Skeletal muscle tissue (tissue), 3 donors: ENCODE measurements at regions not wholly inside any gene's neighbourhood (a gene's known extent, or its start where the extent isn't known, plus 50 kb on each side); places are given as distances from the start of the nearest gene placed in this dataset.

Experiments used
- H3K27ac ChIP-seq: one replicate; pipeline ENCODE4 v1.7.0; 2013; ENCODE audit warnings: mild to moderate bottlenecking, low read depth, low read length, inconsistent platforms
- H3K27me3 ChIP-seq, 3 donors: one replicate each; pipeline ENCODE4 v1.7.0; 2013; ENCODE audit warnings: low read length in 3 of 3; ENCODE audit not compliant: control insufficient read depth in 3 of 3, insufficient read depth in 3 of 3
- H3K36me3 ChIP-seq, 3 donors: one replicate each; pipeline ENCODE4 v1.7.0; 2013; ENCODE audit warnings: low read length in 3 of 3; ENCODE audit not compliant: control insufficient read depth in 3 of 3, insufficient read depth in 3 of 3
- H3K4me1 ChIP-seq, 3 donors: one replicate each; pipeline ENCODE4 v1.7.0; 2013; ENCODE audit warnings: low read length in 3 of 3, mild to moderate bottlenecking in 3 of 3; ENCODE audit not compliant: control insufficient read depth in 3 of 3, insufficient read depth in 3 of 3
- H3K4me3 ChIP-seq, 3 donors: one replicate each; pipeline ENCODE4 v1.7.0; 2013; ENCODE audit warnings: low read length in 3 of 3
- H3K9ac ChIP-seq, 3 donors: one replicate each; pipeline ENCODE4 v1.7.0; 2013; ENCODE audit warnings: low read length in 3 of 3, mild to moderate bottlenecking in 3 of 3, moderate library complexity in 2 of 3, low read depth in 1 of 3
- H3K9me3 ChIP-seq, 3 donors: one replicate each; pipeline ENCODE4 v1.7.0; 2013; ENCODE audit warnings: low read length in 3 of 3; ENCODE audit not compliant: control insufficient read depth in 3 of 3
- donor health status: Osteomylitis.

- Histone ChIP-seq H3K9me3 (no peaks in the 10 kb centered on the region), H3K4me1 (no peaks in the 10 kb centered on the region), H3K27me3 (peaks cover 16 to 28% (median 27%) of the 10 kb centered on the region in 3 donors), H3K9ac (no peak overlapping the region), H3K27ac (no peak overlapping the region), H3K36me3 (no peaks in the 10 kb centered on the region), H3K4me3 (no peak overlapping the region)
These were observed 65.9 kb downstream of the TMEM174 start for GRCh38 chr5:73238873-73239272.

DNA sequence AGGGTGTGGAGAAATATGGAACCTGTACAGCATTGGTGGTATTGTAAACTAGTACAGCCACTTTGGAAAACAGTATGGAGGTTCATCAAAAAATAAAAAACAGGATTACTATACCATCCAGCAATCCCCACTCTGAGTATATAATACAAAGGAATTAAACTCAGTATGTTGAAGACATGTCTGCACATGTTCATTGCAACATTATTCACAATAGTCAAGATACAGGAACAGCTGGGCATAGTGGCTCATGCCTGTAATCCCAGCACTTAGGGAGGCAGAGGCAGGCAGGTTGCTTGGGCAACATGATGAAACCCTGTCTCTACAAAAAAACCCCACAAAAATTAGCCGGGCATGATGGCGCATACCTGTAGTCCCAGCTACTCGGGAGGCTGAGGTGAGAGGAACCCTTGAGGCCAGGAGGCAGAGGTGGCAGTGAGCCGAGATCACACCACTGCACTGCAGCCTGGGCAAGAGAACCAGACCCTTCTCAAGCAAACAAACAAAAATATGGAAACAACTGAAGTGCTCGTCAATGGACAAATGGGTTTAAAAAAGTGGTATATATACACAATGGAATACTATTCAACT lies 63.6 kb downstream of the TMEM174 start:
- Histone ChIP-seq H3K9ac (no peak overlapping the region), H3K27me3 (peaks cover 36 to 45% (median 42%) of the 10 kb centered on the region in 3 donors), H3K27ac (no peak overlapping the region), H3K36me3 (no peaks in the 10 kb centered on the region), H3K4me1 (peaks cover 10 to 13% (median 12%) of the 10 kb centered on the region in 3 donors), H3K9me3 (no peaks in the 10 kb centered on the region), H3K4me3 (no peak overlapping the region)

DNA sequence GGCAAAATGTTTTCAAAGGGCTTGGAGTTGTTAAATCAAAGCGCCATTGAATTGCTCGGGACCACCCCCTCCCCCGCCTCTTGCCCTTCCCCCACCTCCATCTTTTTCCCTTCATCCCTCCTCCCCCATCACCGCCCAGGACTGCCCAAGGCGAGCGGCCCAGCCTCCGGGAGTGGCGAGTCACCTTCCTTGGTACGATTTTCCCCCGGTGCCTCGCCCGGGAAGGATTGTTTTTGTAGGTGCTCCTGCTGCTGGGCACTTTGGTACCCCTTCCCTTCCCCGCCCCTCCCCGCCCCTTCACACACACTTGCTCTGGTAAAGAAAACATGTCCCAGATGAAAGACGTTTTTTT lies 61.2 kb downstream of the TMEM174 start:
- H3K4me3 ChIP-seq = peak overlapping the region in 1 of 3 donors; percentile 70
- H3K9ac ChIP-seq = no peak overlapping the region
- H3K27me3 ChIP-seq = peaks cover 34 to 59% (median 38%) of the 10 kb centered on the region in 3 donors
- H3K4me1 ChIP-seq = peaks cover 10 to 13% (median 12%) of the 10 kb centered on the region in 3 donors
- H3K36me3 ChIP-seq = no peaks in the 10 kb centered on the region
- H3K27ac ChIP-seq = no peak overlapping the region
- H3K9me3 ChIP-seq = no peaks in the 10 kb centered on the region

DNA sequence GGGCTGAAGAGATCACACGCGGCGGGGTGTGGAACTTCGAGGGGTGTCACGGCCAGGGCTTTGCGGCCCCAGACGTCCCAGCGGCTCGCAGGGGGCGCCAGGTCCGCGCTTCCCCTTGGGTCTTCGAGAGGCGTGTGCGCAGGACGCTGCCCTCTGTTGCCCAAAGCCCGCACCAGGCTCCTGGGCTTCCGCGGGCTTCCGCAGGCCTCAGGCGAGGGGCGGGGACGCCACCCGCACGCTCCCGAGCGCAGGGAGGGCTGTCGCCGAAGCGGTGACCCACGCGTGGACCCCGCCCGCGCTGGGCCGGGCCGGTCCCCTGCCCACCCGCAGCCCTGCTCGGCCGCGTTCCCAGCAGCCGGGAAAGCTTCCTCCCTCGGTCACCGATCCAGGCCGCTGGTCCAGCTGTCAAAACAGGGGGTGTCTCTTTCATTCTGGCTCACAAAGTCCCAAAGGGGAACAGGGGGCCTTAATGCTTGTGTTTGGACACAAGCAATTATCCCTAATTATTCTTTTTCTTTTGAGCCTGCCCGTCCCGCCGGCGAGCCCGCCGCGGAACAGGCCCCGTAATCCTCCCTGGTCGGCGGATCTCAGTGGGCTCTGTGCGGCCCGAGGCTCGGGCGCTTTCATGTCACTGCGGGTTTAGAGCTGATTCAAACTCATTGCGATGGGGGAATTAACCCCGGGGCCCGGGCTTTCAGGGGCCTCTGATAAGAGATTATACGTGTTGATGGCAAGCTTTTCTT lies 60.6 kb downstream of the TMEM174 start:
- Histone ChIP-seq H3K36me3 (no peaks in the 10 kb centered on the region), H3K4me3 (peak overlapping the region; percentile 67 to 70 (median 67)), H3K9ac (peak overlapping the region in 2 of 3 donors; percentile 19 to 72), H3K27me3 (peaks cover 34 to 56% (median 38%) of the 10 kb centered on the region in 3 donors), H3K9me3 (no peaks in the 10 kb centered on the region), H3K4me1 (peaks cover 10 to 13% (median 12%) of the 10 kb centered on the region in 3 donors), H3K27ac (no peak overlapping the region)

GRCh38 chr5:73233053-73233460 lies 60.1 kb downstream of the TMEM174 start:
- Histone ChIP-seq H3K4me1 (peaks cover 10 to 13% (median 12%) of the 10 kb centered on the region in 3 donors), H3K4me3 (peak overlapping the region; percentile 67 to 70 (median 67)), H3K27me3 (peaks cover 34 to 53% (median 40%) of the 10 kb centered on the region in 3 donors), H3K36me3 (no peaks in the 10 kb centered on the region), H3K9ac (peak overlapping the region in 1 of 3 donors; percentile 72), H3K27ac (no peak overlapping the region), H3K9me3 (no peaks in the 10 kb centered on the region)

GRCh38 chr5:73232266-73233041 lies 59.5 kb downstream of the TMEM174 start:
- Histone ChIP-seq H3K36me3 (no peaks in the 10 kb centered on the region), H3K9me3 (no peaks in the 10 kb centered on the region), H3K4me1 (peaks cover 10 to 13% (median 12%) of the 10 kb centered on the region in 3 donors), H3K4me3 (peak overlapping the region in 1 of 3 donors; percentile 15), H3K27ac (no peak overlapping the region), H3K27me3 (peaks cover 34 to 55% (median 44%) of the 10 kb centered on the region in 3 donors), H3K9ac (no peak overlapping the region)

- no peaks in the 10 kb centered on the region for H3K9me3 ChIP-seq
- H3K4me3 ChIP-seq = no peak overlapping the region
- H3K9ac ChIP-seq = no peak overlapping the region
- H3K4me1 ChIP-seq = peaks cover 10 to 13% (median 12%) of the 10 kb centered on the region in 3 donors
- H3K27me3 ChIP-seq = peaks cover 34 to 52% (median 46%) of the 10 kb centered on the region in 3 donors
- no peaks in the 10 kb centered on the region for H3K36me3 ChIP-seq
- no peak overlapping the region for H3K27ac ChIP-seq
These were observed 58.3 kb downstream of the TMEM174 start for GRCh38 chr5:73231246-73231778.

- H3K27me3 ChIP-seq = peaks cover 34 to 50% (median 49%) of the 10 kb centered on the region in 3 donors
These were observed 57.6 kb downstream of the TMEM174 start for GRCh38 chr5:73230264-73231245.

DNA sequence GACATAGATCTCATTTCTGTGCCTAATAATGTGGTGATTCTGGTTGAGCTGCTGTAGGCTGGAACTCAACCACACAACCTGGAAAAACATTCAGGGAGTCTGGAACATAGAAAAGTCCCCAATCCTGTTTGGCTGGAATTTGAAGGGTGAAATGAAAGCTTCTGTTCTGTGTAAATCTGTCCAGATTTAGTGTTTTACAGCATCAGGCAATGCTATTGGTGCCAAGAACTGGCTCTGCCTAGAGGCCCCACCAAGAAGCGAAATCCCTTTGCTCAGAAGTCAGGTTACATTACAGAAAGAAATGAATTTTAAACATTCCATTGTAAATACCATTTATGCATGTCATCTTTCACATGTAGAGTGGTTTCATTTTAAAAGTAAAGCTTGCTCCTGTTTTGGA lies 56.3 kb downstream of the TMEM174 start:
- Histone ChIP-seq H3K27me3 (peaks cover 30 to 48% (median 42%) of the 10 kb centered on the region in 3 donors), H3K36me3 (no peaks in the 10 kb centered on the region)

More at GRCh38 chr5:73230264-73231245, 57.6 kb downstream of the TMEM174 start:
- no peaks in the 10 kb centered on the region for H3K36me3 ChIP-seq
- H3K4me3 ChIP-seq = no peak overlapping the region
- H3K9ac ChIP-seq = no peak overlapping the region
- H3K27ac ChIP-seq = no peak overlapping the region
- H3K9me3 ChIP-seq = no peaks in the 10 kb centered on the region
- peaks cover 10 to 13% (median 12%) of the 10 kb centered on the region in 3 donors for H3K4me1 ChIP-seq

More for the DNA sequence above, 56.3 kb downstream of the TMEM174 start:
- Histone ChIP-seq H3K4me1 (peaks cover 10 to 13% (median 12%) of the 10 kb centered on the region in 3 donors), H3K9ac (no peak overlapping the region), H3K9me3 (no peaks in the 10 kb centered on the region), H3K4me3 (no peak overlapping the region), H3K27ac (no peak overlapping the region)
